Body of pancreas (tissue), 4 donors: ENCODE measurements at regions not wholly inside any gene's neighbourhood (a gene's known extent, or its start where the extent isn't known, plus 50 kb on each side); places are given as distances from the start of the nearest gene placed in this dataset.

Source experiments
- ATAC-seq: fragments of 150-250 bp; one replicate; pipeline ENCODE4 v1.9.1; 2016
- DNase-seq, 4 donors: peaks; one replicate each; pipeline ENCODE4 v3.0.0-alpha.2; 2019
- H3K27ac ChIP-seq, 4 donors: fragments of 200-600 bp; sonication (generic); 1 replicate in 3 of 4; 2 replicates in 1 of 4; pipeline versions ENCODE4 v1.5.1 to v1.6.1; 2016 to 2019; ENCODE audit warnings: mild to moderate bottlenecking in 1 of 4, mixed read lengths in 1 of 4, moderate library complexity in 1 of 4
- H3K27me3 ChIP-seq, 2 donors: fragments of 200-600 bp; sonication (generic); one replicate each; pipeline ENCODE4 v1.6.0; 2016; ENCODE audit warnings: mild to moderate bottlenecking in 1 of 2
- H3K36me3 ChIP-seq, 2 donors: fragments of 200-600 bp; sonication (generic); replicated peaks in 1 of 2; 2 replicates each; pipeline ENCODE4 v1.5.1; 2016; ENCODE audit warnings: low read depth in 2 of 2; ENCODE audit not compliant: insufficient read depth in 1 of 2
- H3K4me1 ChIP-seq: fragments of 200-600 bp; sonication (generic); one replicate; pipeline ENCODE4 v1.6.0; 2016
- H3K4me3 ChIP-seq, 2 donors: fragments of 200-600 bp; sonication (generic); 1 replicate in 1 of 2; 2 replicates in 1 of 2; pipeline ENCODE4 v1.5.1; 2016 to 2019
- H3K9me3 ChIP-seq, 3 donors: fragments of 200-600 bp; sonication (generic); 1 replicate in 2 of 3; 2 replicates in 1 of 3; pipeline ENCODE4 v1.5.1; 2016
- POLR2A ChIP-seq, 3 donors: fragments of 450-650 bp; IDR thresholded peaks; one replicate each; pipeline ENCODE4 v1.6.1; 2016; ENCODE audit warnings: antibody characterized with exemption in 3 of 3, mild to moderate bottlenecking in 2 of 3
- WGBS, 2 donors: methylation state at CpG; one replicate each; pipeline ENCODE4 v1.1.5; 2017; 5-methylcytosine and 5-hydroxymethylcytosine counted together
- intact Hi-C: fragments of 100-400 bp; cut with DNase I; formaldehyde crosslinking; loops from one replicate; pipeline ENCODE4 v1.15.1; 2023
- TF ChIP-seq, protein P1 (sequence below), 7 experiments: fragments of 450-650 bp in 4 of 7; fragments of 200-600 bp in 3 of 7; sonication (generic) in 3 of 7; IDR thresholded peaks; one replicate each; pipeline ENCODE4 v1.5.1; 2016 to 2019; ENCODE audit warnings: antibody characterized with exemption in 7 of 7

DNA sequence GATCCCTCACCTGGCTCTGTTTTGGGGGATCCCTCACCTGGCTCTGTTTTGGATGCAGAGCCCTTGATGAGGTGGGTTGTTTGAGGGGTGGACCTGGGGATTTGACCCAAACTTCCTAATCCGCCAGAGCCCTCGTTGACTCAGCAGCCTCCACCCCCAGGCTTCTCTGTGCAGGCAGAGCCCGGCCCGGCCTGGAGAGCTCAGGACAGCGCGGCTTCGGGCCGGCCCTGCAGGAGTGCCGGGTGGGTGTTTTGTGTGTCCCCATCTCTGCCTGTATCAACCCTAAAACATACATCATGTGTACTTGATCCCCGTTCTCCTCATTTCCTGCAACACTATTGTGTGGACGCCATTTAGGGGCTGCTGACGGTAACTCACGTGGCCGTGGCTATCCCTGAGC lies 124.2 kb downstream of the SIK1 start:
- intact Hi-C loops: no loop called here
- DNase-seq (no peak), ATAC-seq (no peak)
- no peaks in the 10 kb centered on the region for H3K36me3 ChIP-seq
- no peaks in the 10 kb centered on the region for H3K9me3 ChIP-seq
- H3K27me3 ChIP-seq: no peaks in the 10 kb centered on the region
- peaks cover 8% of the 10 kb centered on the region for H3K4me1 ChIP-seq
- no peak overlapping the region for H3K4me3 ChIP-seq
- H3K27ac ChIP-seq: no peak overlapping the region
- TF ChIP-seq, protein P1, sequence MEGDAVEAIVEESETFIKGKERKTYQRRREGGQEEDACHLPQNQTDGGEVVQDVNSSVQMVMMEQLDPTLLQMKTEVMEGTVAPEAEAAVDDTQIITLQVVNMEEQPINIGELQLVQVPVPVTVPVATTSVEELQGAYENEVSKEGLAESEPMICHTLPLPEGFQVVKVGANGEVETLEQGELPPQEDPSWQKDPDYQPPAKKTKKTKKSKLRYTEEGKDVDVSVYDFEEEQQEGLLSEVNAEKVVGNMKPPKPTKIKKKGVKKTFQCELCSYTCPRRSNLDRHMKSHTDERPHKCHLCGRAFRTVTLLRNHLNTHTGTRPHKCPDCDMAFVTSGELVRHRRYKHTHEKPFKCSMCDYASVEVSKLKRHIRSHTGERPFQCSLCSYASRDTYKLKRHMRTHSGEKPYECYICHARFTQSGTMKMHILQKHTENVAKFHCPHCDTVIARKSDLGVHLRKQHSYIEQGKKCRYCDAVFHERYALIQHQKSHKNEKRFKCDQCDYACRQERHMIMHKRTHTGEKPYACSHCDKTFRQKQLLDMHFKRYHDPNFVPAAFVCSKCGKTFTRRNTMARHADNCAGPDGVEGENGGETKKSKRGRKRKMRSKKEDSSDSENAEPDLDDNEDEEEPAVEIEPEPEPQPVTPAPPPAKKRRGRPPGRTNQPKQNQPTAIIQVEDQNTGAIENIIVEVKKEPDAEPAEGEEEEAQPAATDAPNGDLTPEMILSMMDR (IDR thresholded peaks at IDR 0.05): no peak
- TF ChIP-seq POLR2A (IDR thresholded peaks at IDR 0.05): no peak
- WGBS, 2 donors: 85 to 93% methylated on average over 5 to 14 of the region's 14 CpGs

DNA sequence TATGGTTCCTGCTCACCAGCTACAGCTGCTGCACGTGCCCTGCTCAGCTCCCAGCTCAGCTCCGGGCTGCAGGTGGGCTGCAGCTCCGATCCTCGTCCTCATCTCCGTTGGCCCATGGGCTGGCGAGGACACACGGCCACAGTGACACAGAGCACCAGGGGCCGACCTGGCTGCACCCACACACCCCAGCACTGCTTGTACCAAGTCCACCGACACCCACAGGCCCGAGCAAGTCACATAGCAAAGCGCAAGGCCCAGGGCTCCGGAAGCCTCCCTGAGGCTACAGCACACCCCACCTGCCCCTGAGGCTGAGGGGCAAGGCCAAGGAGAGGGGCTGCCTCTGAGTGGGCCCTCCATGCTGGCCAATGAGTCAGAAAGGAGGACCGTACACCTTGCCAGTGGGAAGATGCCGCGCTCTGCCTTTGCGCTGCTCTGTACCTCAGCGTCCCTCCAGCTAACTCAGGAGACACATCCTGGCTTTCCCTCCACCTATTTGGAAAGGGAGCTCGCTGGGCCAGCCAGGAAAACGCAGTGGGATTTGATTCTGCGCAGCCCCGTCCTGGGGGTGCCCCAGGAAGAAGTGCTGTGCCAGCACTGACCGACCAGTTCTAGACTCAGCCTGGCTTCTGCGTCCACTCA lies 124.8 kb downstream of the SIK1 start:
- no peak for TF ChIP-seq POLR2A (IDR thresholded peaks at IDR 0.05)
- TF ChIP-seq, protein P1 (IDR thresholded peaks at IDR 0.05): no peak
- H3K27ac ChIP-seq: no peak overlapping the region
- H3K27me3 ChIP-seq: no peaks in the 10 kb centered on the region
- intact Hi-C loops: no loop called here
- DNase-seq (no peak), ATAC-seq (no peak)
- H3K36me3 ChIP-seq: no peaks in the 10 kb centered on the region
- WGBS, 2 donors: 91 to 95% methylated on average over 7 to 22 of the region's 23 CpGs
- no peaks in the 10 kb centered on the region for H3K9me3 ChIP-seq
- H3K4me1 ChIP-seq: peaks cover 3% of the 10 kb centered on the region
- no peak overlapping the region for H3K4me3 ChIP-seq

DNA sequence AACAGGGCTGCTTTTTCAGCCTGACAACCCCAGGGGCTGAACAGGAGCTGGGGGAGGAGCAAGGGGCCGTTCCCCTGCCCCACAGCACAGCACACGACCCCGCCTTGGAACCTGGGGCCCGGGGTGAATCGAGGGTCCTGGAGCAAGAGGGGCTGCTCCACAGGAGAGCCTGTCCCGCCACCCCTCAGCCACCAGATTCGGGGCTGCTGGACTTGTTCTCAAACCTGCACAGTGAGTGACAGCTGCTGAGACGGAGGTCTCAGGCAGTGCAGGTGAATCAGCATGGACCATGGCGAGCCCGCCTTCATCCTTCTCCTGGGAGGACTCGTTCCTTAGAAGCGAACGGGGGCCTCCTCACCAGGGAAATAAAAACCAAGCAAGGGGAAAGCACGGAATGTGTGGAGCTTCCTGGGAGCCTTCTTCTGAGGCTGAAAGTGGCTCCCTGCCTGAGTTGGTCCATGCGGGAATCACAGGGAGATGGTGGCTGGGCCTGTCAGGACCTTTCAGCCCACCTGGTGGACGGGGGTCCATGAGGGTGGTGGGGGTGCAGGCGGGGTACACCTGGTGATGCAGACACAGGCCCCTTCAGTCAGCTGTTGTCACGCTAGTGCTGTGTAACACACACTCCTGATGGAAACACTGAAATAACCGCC lies 125.4 kb downstream of the SIK1 start:
- no peaks in the 10 kb centered on the region for H3K27me3 ChIP-seq
- no peak overlapping the region for H3K4me3 ChIP-seq
- no peak for TF ChIP-seq POLR2A (IDR thresholded peaks at IDR 0.05)
- TF ChIP-seq, protein P1 (IDR thresholded peaks at IDR 0.05): no peak
- 82% methylated on average over 11 to 18 of the region's 19 CpGs for WGBS, 2 donors
- no peaks in the 10 kb centered on the region for H3K36me3 ChIP-seq
- no peaks in the 10 kb centered on the region for H3K4me1 ChIP-seq
- ATAC-seq (no peak), DNase-seq (no peak)
- no peaks in the 10 kb centered on the region for H3K9me3 ChIP-seq
- no peak overlapping the region for H3K27ac ChIP-seq
- intact Hi-C loops: no loop called here

DNA sequence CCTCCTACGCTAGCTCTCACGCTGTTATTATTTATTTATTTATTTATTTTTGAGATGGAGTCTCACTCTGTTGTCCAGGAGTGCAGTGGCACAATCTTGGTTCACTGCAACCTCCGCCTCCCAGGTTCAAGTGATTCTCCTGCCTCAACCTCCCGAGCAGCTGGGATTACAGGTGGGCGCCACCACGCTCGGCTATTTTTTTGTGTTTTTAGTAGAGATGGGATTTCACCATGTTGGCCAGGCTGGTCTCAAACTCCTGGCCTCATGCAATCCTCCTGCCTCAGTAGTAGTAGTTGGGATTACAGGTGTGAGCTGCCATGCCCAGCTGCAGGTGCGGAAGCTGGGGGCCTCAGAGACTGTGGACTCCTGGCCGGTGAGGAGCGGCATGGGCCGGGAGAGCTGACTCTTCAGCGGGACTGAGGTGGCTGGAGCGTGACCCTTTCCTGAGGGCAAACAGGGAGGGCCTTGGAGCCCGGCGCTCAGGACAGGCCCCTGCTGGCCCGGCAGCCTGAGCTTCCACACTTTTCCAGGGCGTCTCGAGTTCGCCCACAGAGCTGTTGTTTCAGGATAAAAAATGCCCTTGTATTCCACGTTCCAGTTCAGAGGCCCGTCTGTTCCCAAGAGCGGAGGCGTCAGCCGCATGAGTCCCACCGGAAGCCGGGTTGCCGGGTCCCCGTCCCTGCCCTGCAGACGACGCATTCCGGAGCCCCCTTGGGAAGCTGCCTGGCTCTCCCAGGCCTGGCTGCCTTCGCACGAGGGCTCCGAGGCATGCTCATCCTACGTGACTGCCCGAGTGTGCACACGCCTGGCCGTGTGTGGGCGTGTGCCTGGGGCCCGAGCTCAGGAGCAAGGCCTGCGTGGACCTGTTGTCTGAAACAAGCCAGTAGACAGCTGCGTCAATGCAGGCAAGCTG lies 126.2 kb downstream of the SIK1 start:
- Histone ChIP-seq H3K4me3 (no peak overlapping the region), H3K27me3 (no peaks in the 10 kb centered on the region), H3K9me3 (peaks cover 0 to 2% (median 0%) of the 10 kb centered on the region in 3 donors), H3K4me1 (no peaks in the 10 kb centered on the region), H3K36me3 (no peaks in the 10 kb centered on the region), H3K27ac (no peak overlapping the region)
- ATAC-seq: peak; percentile 26
- intact Hi-C loops: no loop called here
- TF ChIP-seq, protein P1 (IDR thresholded peaks at IDR 0.05): no peak
- no peak for TF ChIP-seq POLR2A (IDR thresholded peaks at IDR 0.05)
- WGBS, 2 donors: 83 to 96% methylated on average over 8 to 39 of the region's 42 CpGs
- no peak for DNase-seq
